GM12878 (cell line): ENCODE measurements at regions not wholly inside any gene's neighbourhood (a gene's known extent, or its start where the extent isn't known, plus 50 kb on each side); places are given as distances from the start of the nearest gene placed in this dataset.

Source experiments
- ATAC-seq: fragments of 200-7000 bp; cut with Tn5 transposase; 3 replicates; pipeline ENCODE4 v1.9.1; 2020; ENCODE audit warnings: mild to moderate bottlenecking, moderate library complexity
- BruUV-seq: library from RNA; stranded (reverse); fragments of 400-500 nt; replicated peaks from 2 replicates; lab custom pipeline; 2021; lab: Mats Ljungman, UMichigan
- CTCF ChIA-PET: fragments of 300-600 bp; sonication (Branson Sonifier 250); formaldehyde crosslinking; extraction: SDS; loops from one replicate; lab custom pipeline; 2021; ENCODE audit warnings: inconsistent platforms; lab: Yijun Ruan, JAX
- POLR2A ChIA-PET: fragments of 350-600 bp; formaldehyde crosslinking; extraction: SDS; loops from one replicate; lab custom pipeline; 2021; ENCODE audit warnings: inconsistent platforms; lab: Charles Lee
- RAD21 ChIA-PET: fragments of 300-600 bp; sonication (Branson Sonifier 250); formaldehyde crosslinking; loops from one replicate; lab custom pipeline; 2023; ENCODE audit warnings: antibody characterized with exemption; ENCODE audit not compliant: unreplicated experiment; lab: Charles Lee
- SMC1A ChIA-PET: fragments of 300-600 bp; sonication (Branson Sonifier 250); formaldehyde crosslinking; loops from one replicate; lab custom pipeline; 2023; ENCODE audit not compliant: unreplicated experiment, uncharacterized antibody; lab: Charles Lee
- DNase-seq: peaks from one replicate; pipeline ENCODE4 v3.0.0-alpha.2; 2011; ENCODE audit warnings: low read depth, low spot score
- FAIRE-seq: peaks from 3 replicates; lab custom pipeline; 2011; peaks lifted over from hg19 to GRCh38; lab: Jason Lieb, UNC
- H2AFZ ChIP-seq: 2 replicates; pipeline ENCODE4 v1.6.0; 2011; ENCODE audit warnings: low read depth, low read length, control low read depth; ENCODE audit not compliant: control insufficient read depth
- H3K27ac ChIP-seq: 2 replicates; pipeline ENCODE4 v1.5.1; 2011; ENCODE audit warnings: control low read depth; ENCODE audit not compliant: control insufficient read depth, insufficient read depth
- H3K27me3 ChIP-seq, 2 experiments: replicated peaks in 1 of 2; 2 replicates each; pipeline versions ENCODE4 v1.6.0 to v1.6.1; 2011; ENCODE audit warnings: low read length in 1 of 2; ENCODE audit not compliant: control insufficient read depth in 2 of 2, insufficient read depth in 2 of 2
- H3K36me3 ChIP-seq, 2 experiments: 2 replicates each; pipeline ENCODE4 v1.5.1; 2011; ENCODE audit warnings: low read length in 1 of 2; ENCODE audit not compliant: control insufficient read depth in 2 of 2, insufficient read depth in 2 of 2
- H3K4me1 ChIP-seq: 2 replicates; pipeline ENCODE4 v1.6.1; 2011; ENCODE audit warnings: mild to moderate bottlenecking, low read length, moderate library complexity, mixed read lengths; ENCODE audit not compliant: control insufficient read depth, insufficient read depth
- H3K4me2 ChIP-seq: 2 replicates; pipeline ENCODE4 v1.6.0; 2011; ENCODE audit warnings: control low read depth; ENCODE audit not compliant: control insufficient read depth, insufficient read depth
- H3K4me3 ChIP-seq: fragments of 200-600 bp; sonication (generic); 2 replicates; pipeline ENCODE4 v1.5.1; 2016
- H3K79me2 ChIP-seq: 2 replicates; pipeline ENCODE4 v1.6.0; 2011; ENCODE audit warnings: low read length; ENCODE audit not compliant: control insufficient read depth, insufficient read depth
- H3K9ac ChIP-seq: 2 replicates; pipeline ENCODE4 v1.8.0; 2011; ENCODE audit warnings: low read length, control low read depth, mixed read lengths; ENCODE audit not compliant: control insufficient read depth, insufficient read depth
- H3K9me3 ChIP-seq: replicated peaks from 3 replicates; pipeline ENCODE4 v1.5.1; 2011; ENCODE audit warnings: mild to moderate bottlenecking, low read length; ENCODE audit not compliant: control insufficient read depth, insufficient read depth
- H4K20me1 ChIP-seq: 2 replicates; pipeline ENCODE4 v1.6.0; 2011; ENCODE audit not compliant: control insufficient read depth, insufficient read depth
- BCLAF1 ChIP-seq: fragments of 450-650 bp; IDR thresholded peaks from 2 replicates; pipeline ENCODE4 v1.6.1; 2017; ENCODE audit warnings: antibody characterized with exemption, mild to moderate bottlenecking, moderate library complexity
- CHD4 ChIP-seq: fragments of 200-600 bp; sonication (generic); IDR thresholded peaks from 2 replicates; pipeline ENCODE4 v1.6.1; 2016; ENCODE audit warnings: mild to moderate bottlenecking
- DPF2 ChIP-seq: fragments of 450-650 bp; IDR thresholded peaks from 2 replicates; pipeline ENCODE4 v1.6.1; 2017; ENCODE audit warnings: mild to moderate bottlenecking
- EP300 ChIP-seq, 2 experiments: fragments of 150-350 bp in 1 of 2; IDR thresholded peaks; 2 replicates each; pipeline ENCODE4 v1.6.1; 2011 to 2012; ENCODE audit warnings: low read depth in 2 of 2, low read length in 2 of 2, borderline replicate concordance in 1 of 2, improper control_type of control experiment in 1 of 2, inconsistent platforms in 1 of 2; ENCODE audit not compliant: control insufficient read depth in 1 of 2
- GABPA ChIP-seq: IDR thresholded peaks from 2 replicates; pipeline ENCODE4 v1.6.1; 2014; ENCODE audit warnings: antibody characterized with exemption, low read depth, mild to moderate bottlenecking, inconsistent platforms
- IKZF2 ChIP-seq, 2 experiments: fragments of 450-650 bp; IDR thresholded peaks; 2 replicates each; pipeline ENCODE4 v1.6.1; 2017; ENCODE audit warnings: mild to moderate bottlenecking in 2 of 2, moderate library complexity in 2 of 2
- MTA3 ChIP-seq: IDR thresholded peaks from 2 replicates; pipeline ENCODE4 v1.6.1; 2012; ENCODE audit warnings: low read length, inconsistent platforms, borderline replicate concordance
- NRF1 ChIP-seq: conservative IDR thresholded peaks from 2 replicates; pipeline ENCODE4 v1.6.1; 2011; ENCODE audit warnings: mild to moderate bottlenecking, low read depth, low read length, improper control_type of control experiment
- RELA ChIP-seq: fragments of 450-650 bp; IDR thresholded peaks from 2 replicates; pipeline ENCODE4 v1.8.0; 2014; ENCODE audit warnings: borderline replicate concordance; ENCODE audit not compliant: partially characterized antibody
- YY1 ChIP-seq: IDR thresholded peaks from 2 replicates; pipeline ENCODE4 v1.6.1; 2011; ENCODE audit warnings: low read depth, mild to moderate bottlenecking, low read length
- ZBTB4 ChIP-seq: fragments of 450-650 bp; formaldehyde crosslinking; IDR thresholded peaks from 2 replicates; pipeline ENCODE4 v1.4.0; 2022; ENCODE audit warnings: mild to moderate bottlenecking, moderate library complexity
- ZNF592 ChIP-seq: fragments of 450-650 bp; IDR thresholded peaks from 2 replicates; pipeline ENCODE4 v1.6.1; 2017; ENCODE audit warnings: mild to moderate bottlenecking, moderate library complexity
- in situ Hi-C: fragments of 300-500 bp; cut with MboI; formaldehyde crosslinking; loops from 9 replicates; pipeline ENCODE4 v1.14.3; 2018; ENCODE audit warnings: mixed read lengths
- intact Hi-C: fragments of 100-400 bp; cut with micrococcal nuclease; formaldehyde crosslinking; loops from one replicate; pipeline ENCODE4 v1.14.2; 2022; ENCODE audit not compliant: unreplicated experiment
- TF ChIP-seq, protein P1 (sequence below): fragments of 450-650 bp; IDR thresholded peaks from 2 replicates; pipeline ENCODE4 v1.6.1; 2014; ENCODE audit warnings: mild to moderate bottlenecking

DNA sequence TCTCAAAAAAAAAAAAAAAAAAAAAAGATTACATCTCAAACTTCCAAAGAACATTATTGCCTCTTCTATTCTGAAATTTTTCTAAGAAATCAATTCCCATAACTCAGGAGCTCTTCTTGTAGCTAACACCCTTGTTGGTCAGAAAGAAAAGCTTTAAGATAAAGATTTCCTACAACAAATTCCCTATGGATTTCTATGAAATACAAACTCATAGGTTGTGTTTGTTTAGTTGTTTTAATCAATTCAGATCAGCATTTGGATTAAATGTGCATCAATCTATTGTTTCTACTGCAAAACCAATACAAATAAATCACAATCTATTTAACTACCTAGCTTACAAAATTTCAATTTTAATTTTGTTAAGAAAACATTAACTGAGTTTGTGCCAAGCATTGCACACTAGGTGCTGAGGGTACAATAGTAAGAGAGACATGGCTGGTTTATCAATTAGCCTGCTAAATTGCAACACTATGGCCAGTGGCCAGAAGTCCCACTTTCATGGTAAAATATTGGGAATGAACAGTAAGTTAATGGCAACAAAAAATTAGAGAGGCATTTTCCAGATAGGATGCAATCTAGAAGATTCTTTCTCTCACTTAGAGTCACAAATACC, 80.2 kb upstream of the MYCN start:
- CTCF ChIA-PET, result interaction anchor here (1.4 to 1.7 kb wide), 2 partner anchors 10 to 422 kb away, joined by 5 to 8 read pairs; no protein-coding TSS in a partner anchor
- H4K20me1 ChIP-seq, result no peaks in the 10 kb centered on the region
- H3K27ac ChIP-seq, result no peak overlapping the region
- RAD21 ChIA-PET, result interaction anchor here (0.6 to 0.8 kb wide), 5 partner anchors 229 to 583 kb away, joined by 3 to 6 read pairs (median 3); no protein-coding TSS in a partner anchor
- intact Hi-C loops, result no loop called here
- H3K79me2 ChIP-seq, result no peaks in the 10 kb centered on the region
- H3K9me3 ChIP-seq, result no peaks in the 10 kb centered on the region
- H3K9ac ChIP-seq, result no peak overlapping the region
- H3K36me3 ChIP-seq, result no peaks in the 10 kb centered on the region
- H2AFZ ChIP-seq, result no peak overlapping the region
- FAIRE-seq (no peak), ATAC-seq (no peak), DNase-seq (no peak)
- no peaks in the 10 kb centered on the region for H3K27me3 ChIP-seq
- SMC1A ChIA-PET, result interaction anchor here (0.6 to 0.7 kb wide), 2 partner anchors 15 to 421 kb away, joined by 3 to 4 read pairs; no protein-coding TSS in a partner anchor
- H3K4me1 ChIP-seq, result no peaks in the 10 kb centered on the region
- no peak overlapping the region for H3K4me2 ChIP-seq
- H3K4me3 ChIP-seq, result no peak overlapping the region
- POLR2A ChIA-PET, result no interaction called here
- in situ Hi-C loops, result no loop called here
- BruUV-seq, result no TSS peak
- TF ChIP-seq CHD4 (no peak), ZNF592 (no peak), YY1 (no peak), DPF2 (no peak), EP300 (IDR thresholded peaks at IDR 0.05; ENCODE audit: borderline replicate concordance in 1 of 2, control insufficient read depth in 1 of 2, low read depth in 2 of 2, low read length in 2 of 2) (no peak), BCLAF1 (no peak), NRF1 (no peak), ZBTB4 (CRISPR knock-in tag) (no peak), RELA (no peak), GABPA (no peak), MTA3 (no peak), IKZF2 (IDR thresholded peaks at IDR 0.05) (no peak)
- TF ChIP-seq, protein P1, sequence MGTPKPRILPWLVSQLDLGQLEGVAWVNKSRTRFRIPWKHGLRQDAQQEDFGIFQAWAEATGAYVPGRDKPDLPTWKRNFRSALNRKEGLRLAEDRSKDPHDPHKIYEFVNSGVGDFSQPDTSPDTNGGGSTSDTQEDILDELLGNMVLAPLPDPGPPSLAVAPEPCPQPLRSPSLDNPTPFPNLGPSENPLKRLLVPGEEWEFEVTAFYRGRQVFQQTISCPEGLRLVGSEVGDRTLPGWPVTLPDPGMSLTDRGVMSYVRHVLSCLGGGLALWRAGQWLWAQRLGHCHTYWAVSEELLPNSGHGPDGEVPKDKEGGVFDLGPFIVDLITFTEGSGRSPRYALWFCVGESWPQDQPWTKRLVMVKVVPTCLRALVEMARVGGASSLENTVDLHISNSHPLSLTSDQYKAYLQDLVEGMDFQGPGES, result no peak
